ENCODE measurements at regions not wholly inside any gene's neighbourhood (a gene's known extent, or its start where the extent isn't known, plus 50 kb on each side); places are given as distances from the start of the nearest gene placed in this dataset.

DNA sequence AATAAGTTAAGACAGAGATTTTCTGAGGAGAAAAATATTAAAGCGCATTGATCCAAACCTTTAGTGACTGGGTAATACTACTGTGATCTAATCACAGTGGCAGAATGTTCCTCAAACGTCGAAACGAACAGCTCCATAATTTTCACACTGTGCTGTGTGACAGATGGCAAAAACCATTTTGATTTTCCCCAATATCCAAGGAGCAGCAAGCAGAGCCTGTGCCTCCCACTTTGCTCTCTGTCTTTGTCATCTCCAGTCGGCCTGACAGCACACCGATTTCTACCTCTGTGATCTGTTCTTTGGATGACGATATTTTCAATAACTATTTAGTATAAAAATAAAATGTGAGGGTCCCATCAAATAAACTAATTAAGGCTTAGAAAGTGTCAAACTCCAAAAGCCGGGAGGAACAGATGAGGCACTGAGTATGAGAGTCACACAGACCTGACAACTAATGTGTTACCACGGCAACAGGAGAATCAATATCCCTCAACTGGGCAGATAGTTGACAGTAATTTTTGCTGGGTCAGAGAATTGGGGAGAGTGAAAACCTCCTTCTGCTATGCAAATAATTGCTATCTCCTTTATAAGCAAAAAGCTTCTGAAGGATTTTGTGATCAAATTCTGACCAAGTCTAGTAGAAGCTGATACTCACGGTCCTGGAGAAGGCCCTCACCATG, 489.1 kb upstream of the CFAP20DC start:
- TF ChIP-seq HDGF (IDR thresholded peaks at IDR 0.05; ENCODE audit: borderline replicate concordance) (no peak), ELF4 (IDR thresholded peaks at IDR 0.05) (no peak), FOXK2 (IDR thresholded peaks at IDR 0.05) (no peak), TARDBP (IDR thresholded peaks at IDR 0.05) (no peak)
